HG03039 (cell line): ENCODE measurements at regions not wholly inside any gene's neighbourhood (a gene's known extent, or its start where the extent isn't known, plus 50 kb on each side); places are given as distances from the start of the nearest gene placed in this dataset.

Source experiments
- ATAC-seq: cut with Tn5 transposase; IDR thresholded peaks from one replicate; pipeline ENCODE4 v1.9.1; 2021; ENCODE audit warnings: mild to moderate bottlenecking, moderate library complexity; ENCODE audit not compliant: unreplicated experiment

DNA sequence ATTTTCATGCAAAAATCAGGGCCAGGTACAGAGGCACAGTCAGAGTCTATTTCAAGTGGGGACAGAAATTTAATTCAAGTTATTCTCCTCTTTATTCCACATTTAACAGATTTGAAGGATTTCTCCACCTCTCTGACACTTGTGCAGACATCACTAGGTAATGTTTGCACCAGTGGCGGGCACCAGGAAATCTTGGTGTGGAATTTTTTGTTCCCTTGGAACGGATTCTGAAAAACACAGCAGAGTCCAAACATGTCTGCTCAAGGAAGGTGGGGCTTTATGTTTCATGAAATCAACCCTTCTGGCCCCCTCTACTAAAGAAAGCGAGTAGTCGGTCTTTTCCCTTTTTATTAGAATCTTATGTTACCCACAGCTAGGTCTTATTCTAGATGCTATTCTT is 271.2 kb upstream of the MDFIC2 start:
- no peak for ATAC-seq

DNA sequence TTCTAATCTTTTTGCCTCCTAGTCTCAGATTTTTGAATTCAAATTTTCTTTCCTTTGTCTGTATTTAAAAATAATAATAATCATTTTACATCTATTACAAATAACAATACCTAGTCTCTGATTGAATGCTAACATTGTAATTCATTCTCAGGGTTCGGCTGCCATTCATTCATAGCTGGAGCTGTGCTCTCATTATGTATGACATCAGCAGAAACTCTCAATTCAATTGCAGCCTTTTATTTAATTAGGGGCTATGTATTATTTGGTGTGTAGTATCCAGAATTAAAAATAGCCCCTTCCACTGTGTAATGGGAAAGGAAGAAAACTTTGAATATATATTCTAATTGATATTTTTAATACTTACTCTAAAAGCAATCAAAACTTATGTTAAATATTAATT is 270.4 kb upstream of the MDFIC2 start:
- no peak for ATAC-seq

DNA sequence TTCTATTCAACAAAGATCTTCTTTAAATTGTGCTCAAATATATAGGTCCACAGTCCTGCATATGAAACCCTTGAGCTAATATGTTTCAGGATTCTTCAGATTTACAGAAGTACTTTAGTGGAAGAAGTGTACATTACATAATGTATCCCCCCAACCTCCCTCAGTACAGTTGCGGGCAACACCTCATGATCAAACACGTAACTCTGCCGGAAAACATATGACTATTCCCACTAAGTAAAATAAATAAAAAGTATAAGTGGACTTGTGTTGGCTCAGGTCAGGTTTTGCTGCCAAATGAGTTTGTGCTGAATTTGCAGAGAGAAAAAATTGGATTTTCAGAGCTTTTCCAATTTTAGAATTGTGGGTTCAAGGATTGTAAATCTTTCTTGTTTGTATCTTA is 267.6 kb upstream of the MDFIC2 start:
- no peak for ATAC-seq

DNA sequence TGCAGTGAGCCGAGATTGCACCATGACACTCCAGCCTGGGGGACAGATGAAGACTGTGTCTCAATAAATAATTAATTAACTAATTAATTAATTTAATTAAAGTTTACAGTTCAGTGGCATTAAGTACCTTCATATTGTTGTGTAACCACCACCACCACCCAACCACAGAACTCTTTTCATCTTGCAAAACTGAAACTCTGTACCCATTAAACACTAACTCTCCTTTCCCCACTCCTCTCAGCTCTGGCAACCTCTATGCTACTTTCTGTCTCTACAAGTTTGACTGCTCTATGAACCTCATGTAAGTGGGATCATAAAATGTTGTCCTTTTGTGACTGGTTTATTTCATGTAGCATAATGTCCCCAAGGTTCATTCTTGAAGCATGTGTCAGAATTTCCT is 259.3 kb upstream of the MDFIC2 start:
- no peak for ATAC-seq

DNA sequence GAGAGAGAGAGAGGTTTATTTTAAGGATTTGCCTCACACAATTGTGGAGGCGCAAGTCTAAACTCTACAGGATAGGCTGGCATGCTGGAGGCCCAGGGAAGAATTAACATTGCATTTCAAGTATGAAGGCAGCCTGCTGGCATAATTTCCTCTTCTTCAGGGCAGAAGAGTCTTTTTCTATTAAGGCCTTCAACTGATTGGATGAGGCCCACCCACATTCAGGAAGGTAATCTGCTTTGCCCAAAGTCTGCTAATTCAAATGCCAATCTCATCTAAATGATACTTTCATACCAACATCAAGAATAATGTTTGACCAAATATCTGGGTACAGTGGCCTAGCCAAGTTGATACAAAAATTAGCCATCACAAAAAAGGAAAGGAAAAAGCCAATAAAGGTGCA is 258.1 kb upstream of the MDFIC2 start:
- no peak for ATAC-seq

DNA sequence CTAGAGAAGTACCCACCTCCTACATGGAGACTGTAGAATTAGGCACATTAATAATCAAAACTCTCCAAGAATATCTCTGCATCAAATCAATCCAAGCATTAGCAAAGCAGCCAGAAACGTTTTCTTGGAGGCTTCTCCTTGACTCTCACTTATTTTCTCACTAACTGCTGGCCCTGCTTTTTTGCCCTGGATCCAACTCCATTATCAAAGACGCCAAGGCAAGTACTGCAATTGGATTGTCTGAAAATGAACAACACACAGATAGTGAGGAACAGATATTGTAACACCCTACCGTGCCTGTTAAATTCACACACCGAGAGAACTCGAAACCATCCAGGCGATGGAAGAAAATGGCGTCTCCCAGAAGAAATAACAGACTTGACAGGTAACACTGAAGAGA is 256.2 kb upstream of the MDFIC2 start:
- ATAC-seq = no peak

DNA sequence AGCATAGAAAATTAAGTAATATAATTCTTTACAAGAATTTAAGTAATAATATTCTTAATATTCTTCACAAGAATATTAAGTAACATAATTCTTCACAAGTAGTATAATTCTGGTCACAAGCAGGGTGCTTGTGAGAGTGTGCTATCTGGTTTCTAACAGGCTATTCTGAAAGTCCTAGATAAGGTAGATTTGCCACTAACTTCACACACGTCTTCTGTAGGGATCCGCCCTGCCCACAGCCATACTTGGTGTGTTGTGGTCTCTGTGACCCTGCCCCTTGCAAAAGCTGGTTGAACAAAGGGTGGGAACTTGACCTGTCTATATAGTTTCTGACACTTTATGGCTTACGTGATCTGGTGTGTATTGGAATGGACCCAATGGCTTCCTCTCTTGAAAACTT is 253.4 kb upstream of the MDFIC2 start:
- ATAC-seq = no peak

DNA sequence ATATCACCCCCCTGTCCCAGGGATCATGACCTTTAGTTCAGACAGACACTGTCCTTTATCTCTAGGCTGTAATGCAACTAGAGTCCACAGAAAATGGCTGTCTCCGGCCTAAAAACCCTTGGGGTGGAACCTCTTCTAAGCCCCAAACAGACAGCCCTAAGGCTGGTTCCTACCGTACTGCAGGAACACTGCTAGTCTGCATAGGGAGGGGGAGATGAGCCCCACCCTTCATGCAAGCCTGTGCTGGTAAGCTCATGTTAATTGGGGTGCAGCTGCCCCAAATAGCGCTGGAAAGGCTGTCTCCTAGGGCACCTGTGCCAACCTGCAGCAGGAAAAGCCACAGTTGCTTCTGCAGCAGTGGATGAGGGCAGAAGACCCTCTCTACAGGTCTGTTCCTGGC is 252.1 kb upstream of the MDFIC2 start:
- no peak for ATAC-seq

DNA sequence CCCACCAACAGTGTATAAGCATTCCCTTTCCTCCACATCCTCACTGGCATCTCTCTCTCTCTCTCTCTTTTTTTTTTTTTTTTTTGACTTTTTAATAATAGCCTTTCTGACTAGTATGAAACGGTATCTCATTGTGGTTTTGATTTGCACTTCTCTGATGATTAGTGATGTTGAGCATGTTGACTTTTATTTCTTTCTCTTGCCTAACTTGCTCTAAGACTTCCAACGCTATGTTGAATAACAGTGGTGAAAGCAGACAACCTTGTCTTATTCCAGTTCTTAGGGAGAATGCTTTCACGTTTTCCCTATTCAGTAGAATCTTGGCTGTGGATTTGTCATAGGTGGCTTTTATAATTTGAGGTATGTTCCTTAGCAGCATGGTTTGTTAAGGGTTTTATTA is 249.4 kb upstream of the MDFIC2 start:
- ATAC-seq = no peak

DNA sequence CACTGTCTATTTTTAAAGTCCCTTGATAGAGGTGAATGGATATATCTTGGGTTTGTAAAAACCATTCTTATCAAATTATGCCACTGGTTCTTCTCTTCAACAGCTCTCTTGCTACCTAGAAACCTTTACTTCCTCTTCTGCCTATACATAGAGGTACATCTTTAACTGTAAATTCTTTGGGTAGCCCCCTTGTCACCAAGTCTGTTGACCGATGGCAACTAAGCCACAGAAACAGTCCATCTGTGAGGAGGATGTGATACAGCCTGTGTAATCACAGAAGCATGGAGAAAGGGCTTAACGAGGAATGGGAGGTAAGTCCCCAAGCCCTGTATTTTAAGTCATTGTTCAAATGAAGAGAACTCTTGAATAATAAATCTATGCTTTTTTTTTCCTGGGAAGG is 246.5 kb upstream of the MDFIC2 start:
- ATAC-seq = no peak

DNA sequence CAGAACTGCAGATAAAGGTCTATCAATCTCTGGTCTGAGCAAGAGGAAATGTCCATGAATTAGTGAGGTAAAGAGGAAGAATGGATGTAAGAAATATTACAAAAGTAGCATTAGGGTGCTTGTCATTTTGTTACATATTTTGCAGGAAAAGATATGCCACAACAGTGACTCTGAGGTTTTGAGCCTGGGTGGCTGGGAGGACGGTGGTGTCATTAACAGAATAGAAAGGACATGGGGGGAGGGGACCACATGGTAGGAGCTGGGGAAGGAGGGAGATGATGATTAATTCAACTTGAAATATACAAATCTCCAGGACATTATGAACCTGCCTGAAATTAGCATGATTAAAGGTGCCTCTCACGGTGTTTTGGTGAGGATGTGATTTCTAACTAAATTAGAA is 245.5 kb upstream of the MDFIC2 start:
- no peak for ATAC-seq

DNA sequence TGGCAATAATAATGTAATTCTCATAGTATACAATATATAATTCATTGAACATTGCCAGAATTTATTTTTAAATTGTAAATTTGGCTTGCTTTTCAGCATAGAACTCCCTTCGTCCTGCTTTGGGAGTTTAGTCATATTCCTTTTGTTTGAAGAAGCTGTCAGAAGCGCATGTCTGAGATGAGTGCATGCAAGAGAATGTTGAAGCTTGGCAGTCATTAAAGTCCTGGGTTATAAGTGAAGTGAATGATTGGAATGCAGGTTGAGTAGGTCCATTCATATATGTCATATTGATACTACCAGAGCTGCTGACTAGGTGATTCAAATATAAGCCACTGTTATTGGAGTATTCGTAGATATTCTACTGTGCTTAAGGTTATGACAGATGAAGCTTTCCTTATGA is 243.6 kb upstream of the MDFIC2 start:
- no peak for ATAC-seq

DNA sequence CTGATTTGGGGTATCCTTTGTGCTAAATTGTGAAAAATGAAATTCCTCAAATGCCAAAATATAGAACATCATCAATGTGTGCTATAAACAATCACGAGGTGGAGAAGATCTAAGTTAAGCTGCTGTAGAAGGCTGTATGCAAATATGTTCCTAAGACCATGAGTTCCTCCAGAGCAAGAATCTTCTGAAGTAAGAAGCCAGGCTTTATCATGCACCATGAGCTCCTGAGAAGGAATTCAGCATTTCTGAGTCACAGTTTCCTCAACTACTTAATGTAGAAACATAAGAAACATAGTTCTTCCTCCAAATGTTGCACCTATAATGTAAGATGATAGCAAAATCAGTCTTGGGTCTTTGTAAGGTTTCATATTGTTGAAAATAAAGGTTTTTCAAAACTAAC is 241.7 kb upstream of the MDFIC2 start:
- no peak for ATAC-seq

DNA sequence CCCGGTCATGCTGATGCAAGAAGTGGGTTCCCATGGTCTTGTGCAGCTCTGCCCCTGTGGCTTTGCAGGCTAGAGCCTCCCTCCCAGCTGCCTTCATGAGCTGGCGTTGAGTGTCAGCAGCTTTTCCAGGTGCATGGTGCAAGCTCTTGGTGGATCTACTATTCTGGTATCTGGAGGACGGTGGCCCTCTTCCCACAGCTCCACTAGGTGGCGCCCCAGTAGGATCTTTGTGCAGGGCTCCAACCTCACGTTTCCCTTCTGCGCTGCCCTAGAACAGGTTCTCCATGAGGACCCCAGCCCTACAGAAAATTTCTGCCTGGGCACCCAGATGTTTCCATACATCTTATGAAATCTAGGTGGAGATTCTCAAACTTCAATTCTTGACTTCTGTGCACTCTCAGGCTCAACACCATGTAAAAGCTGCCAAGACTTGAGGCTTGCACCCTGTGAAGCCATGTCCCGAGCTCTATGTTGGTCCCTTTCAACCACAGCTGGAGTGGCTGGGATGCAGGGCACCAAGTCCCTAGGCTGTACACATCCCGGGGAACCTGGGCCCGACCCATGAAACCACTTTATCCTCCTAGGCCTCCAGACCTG is 238.4 kb upstream of the MDFIC2 start:
- peak; percentile 78 for ATAC-seq

DNA sequence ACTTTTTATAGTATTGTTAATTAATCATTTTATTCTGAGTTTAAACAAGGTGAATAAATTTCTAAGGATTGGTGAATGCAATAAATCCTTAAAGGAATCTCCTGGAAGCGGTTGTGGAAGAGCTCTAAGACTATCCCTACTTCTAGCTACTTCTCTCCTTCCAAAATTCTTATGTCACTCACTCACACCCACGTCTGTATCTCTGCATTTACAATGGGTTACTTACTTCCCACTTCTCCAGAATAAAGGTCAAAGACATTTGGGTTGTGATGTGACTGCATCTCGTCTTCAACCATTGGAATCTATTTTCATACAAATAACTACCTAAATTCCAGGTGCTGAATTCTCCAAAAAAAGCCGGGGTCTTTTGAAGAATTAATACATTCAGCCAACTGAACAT is 234.2 kb upstream of the MDFIC2 start:
- no peak for ATAC-seq

DNA sequence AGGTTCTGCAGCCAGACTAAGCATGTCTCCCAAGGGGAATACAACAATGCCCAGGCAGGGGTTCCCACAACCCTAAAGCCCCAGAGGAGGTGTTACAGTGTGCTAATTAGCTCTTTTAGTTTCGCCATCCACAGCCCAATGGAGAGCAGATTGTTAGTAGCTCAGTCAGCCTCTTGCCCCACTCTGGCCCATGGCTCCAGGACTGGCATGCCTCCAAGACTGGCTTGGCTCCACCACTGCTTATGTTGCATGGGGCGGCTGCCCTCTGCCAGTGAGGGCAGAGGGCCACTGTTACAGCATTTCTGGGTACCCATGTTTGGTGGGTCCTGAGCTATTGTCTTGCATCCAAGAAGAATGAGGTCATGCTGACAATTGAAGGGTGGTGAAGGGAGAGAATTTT is 231.1 kb upstream of the MDFIC2 start:
- no peak for ATAC-seq

DNA sequence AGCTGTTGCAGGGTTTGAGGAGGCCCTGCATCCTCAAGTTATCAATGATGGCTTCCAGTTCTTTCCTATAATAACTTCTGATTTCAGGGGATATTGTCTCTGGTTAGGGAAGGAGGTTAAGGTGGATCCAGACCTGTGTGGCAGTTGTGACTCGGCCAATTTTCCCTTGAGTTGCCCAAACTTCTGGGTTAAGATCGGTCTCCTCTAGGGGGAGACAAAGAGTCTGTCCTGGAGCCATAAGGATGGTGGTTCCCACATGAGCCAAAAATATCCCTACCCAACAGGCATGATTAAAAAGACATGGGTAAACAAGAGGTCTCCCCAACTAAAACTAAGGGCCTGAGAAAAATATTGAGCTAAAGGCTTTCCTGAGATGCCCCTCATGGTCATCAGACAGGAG is 227.5 kb upstream of the MDFIC2 start:
- ATAC-seq = no peak

DNA sequence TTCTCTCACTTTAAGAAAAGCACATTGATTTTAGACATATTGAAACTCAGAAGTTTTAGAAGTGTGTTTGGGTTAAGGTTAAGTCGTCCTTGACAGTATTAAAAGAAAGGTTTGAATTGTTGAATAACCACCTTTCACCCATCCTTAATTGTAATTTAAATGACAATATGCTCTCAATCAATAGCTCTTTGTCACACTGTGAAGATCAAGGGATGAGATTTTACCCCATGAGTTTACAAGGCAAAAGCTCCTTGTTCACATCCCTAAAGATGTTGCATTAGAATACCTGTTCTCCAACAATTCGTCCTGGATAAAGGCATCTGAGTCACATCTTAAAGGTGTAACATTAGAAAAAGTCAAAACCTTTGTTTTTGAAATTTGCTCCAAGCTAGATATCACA is 220.4 kb upstream of the MDFIC2 start:
- ATAC-seq = no peak

DNA sequence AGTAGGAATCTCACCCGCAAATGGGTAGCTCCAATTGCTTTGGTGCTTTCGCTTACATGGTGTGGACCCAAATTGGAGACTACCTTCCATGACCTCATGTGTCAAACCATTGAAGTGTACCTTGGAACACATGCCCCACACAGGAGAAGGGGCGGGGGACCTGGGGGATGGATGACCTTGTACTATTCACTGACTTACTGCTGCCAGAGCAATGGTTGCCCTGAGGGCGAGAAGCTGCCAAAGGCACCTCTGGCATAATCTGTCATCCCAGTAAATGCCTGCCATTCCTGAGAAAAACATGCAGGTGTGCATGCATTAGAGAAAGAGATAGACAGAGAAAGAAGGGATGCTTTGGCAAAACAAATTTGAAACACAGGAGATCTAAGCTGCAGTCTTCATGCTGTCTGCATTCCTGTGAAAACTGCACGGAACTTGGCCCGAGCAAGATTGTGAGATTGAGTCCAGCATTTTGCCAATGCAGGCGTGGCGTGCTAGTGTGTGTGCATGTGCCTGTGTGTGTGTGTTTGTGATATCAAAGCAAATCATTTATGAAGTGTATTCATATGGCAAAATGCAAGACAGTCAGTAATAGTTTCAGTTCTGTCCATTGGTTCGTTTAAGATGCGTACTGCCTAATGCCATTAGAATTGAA is 219.5 kb upstream of the MDFIC2 start:
- no peak for ATAC-seq

DNA sequence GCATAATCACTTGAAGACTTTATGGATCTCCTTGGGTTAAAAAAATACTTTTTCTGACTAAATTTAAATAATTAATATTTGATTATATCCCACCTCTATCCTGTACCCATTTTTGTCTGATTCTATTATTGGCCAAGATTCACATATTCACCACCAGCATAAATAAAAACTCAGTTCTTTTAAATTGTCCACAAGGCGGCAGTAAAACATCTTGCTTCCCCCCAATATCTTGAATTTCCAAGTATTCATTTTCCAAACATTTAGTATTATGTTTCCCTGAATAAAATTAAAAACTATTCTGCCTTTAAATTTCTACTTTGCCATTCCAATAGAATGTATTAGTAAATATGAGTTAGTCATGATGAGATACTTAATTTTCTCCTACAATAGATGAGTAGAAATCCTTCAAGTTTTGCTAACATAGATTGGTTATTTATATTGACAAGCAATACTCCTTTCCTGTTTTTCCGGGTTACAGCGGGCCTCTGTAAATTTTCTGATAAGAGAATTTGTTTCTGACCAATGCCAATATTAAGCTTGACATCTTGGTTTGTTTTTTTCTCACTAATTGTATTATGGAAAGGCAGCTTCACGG is 218.7 kb upstream of the MDFIC2 start:
- ATAC-seq = no peak

DNA sequence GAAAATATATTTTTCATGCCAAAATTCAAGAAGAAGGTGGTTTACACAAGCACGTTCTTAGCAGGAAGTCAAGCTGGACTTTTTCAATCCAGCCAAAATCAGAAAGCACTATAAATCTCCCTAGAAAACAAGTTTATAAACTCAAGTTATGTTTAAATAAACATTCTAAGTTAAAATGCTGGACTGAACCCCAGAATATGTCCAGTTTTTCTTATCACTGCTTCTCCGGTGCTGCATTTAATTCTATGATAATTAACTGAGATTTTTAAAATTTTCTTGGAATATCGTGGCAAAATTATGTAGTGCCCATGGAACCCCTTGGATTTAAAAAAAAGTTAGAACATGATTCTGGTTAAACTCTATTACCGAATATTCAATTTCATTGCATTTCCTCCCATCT is 218.2 kb upstream of the MDFIC2 start:
- ATAC-seq = no peak

DNA sequence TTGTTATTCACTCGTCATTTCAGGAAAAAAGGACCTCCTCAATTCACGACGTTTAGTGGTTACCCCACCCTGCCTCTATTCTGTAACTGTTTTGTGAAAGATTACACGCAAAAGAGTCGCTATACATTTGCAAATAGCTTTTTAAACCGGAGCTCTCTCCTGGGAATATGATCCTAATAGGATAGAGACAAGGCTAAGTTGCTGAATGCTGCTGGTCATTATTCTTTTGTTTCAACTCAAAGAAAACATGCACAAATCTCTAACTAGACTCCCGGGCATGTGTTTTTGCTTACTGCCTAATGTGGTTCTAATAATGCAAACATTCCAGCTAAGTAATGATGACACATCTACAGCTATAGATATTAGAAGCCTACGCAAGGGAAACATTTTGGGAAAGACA is 214.6 kb upstream of the MDFIC2 start:
- no peak for ATAC-seq
